ENCODE measurements at regions not wholly inside any gene's neighbourhood (a gene's known extent, or its start where the extent isn't known, plus 50 kb on each side); places are given as distances from the start of the nearest gene placed in this dataset.
"Not testable (repeated sequence)": the region's sequence is repeated elsewhere in the genome, so short reads cannot be mapped to it uniquely, and the experiment has no call there.

GRCh38 chr3:80010021-80010571, 242.3 kb upstream of the ROBO1 start:
- DNase-seq, result no peak

GRCh38 chr3:80007522-80007921, 239.7 kb upstream of the ROBO1 start:
- DNase-seq, result no peak

GRCh38 chr3:80006315-80006714, 238.5 kb upstream of the ROBO1 start:
- no peak for DNase-seq

GRCh38 chr3:80000022-80000421, 232.2 kb upstream of the ROBO1 start:
- no peak for DNase-seq

GRCh38 chr3:79994397-79994796, 226.6 kb upstream of the ROBO1 start:
- no peak for DNase-seq

GRCh38 chr3:79986338-79986737, 218.5 kb upstream of the ROBO1 start:
- DNase-seq, result peak in 1 of 2 experiments; percentile 46

- no peak for DNase-seq
Measured at GRCh38 chr3:79985816-79986215, 218.0 kb upstream of the ROBO1 start.

GRCh38 chr3:79983118-79983517, 215.3 kb upstream of the ROBO1 start:
- peak; percentile 25 to 26 for DNase-seq

GRCh38 chr3:79979990-79980389, 212.2 kb upstream of the ROBO1 start:
- no peak for DNase-seq

GRCh38 chr3:79976466-79976865, 208.7 kb upstream of the ROBO1 start:
- no peak for DNase-seq

GRCh38 chr3:79973917-79974595, 206.3 kb upstream of the ROBO1 start:
- DNase-seq, result peak; percentile 21 to 36

GRCh38 chr3:79973482-79973881, 205.7 kb upstream of the ROBO1 start:
- DNase-seq, result no peak

- no peak for DNase-seq
Measured at GRCh38 chr3:79968418-79968817, 200.6 kb upstream of the ROBO1 start.

- no peak for DNase-seq
Measured at GRCh38 chr3:79960594-79960993, 192.8 kb upstream of the ROBO1 start.

GRCh38 chr3:79957066-79957465, 189.3 kb upstream of the ROBO1 start:
- DNase-seq, result no peak

GRCh38 chr3:79954756-79955155, 187.0 kb upstream of the ROBO1 start:
- no peak for DNase-seq

- DNase-seq, result no peak
Measured at GRCh38 chr3:79953591-79954101, 185.8 kb upstream of the ROBO1 start.

- DNase-seq, result not testable (repeated sequence)
Measured at GRCh38 chr3:79951426-79951825, 183.6 kb upstream of the ROBO1 start.

- DNase-seq, result no peak
Measured at GRCh38 chr3:79947957-79948356, 180.2 kb upstream of the ROBO1 start.

- DNase-seq, result no peak
Measured at GRCh38 chr3:79947469-79947868, 179.7 kb upstream of the ROBO1 start.

- no peak for DNase-seq
Measured at GRCh38 chr3:79937567-79937966, 169.8 kb upstream of the ROBO1 start.

- DNase-seq, result no peak
Measured at GRCh38 chr3:79930196-79930595, 162.4 kb upstream of the ROBO1 start.

GRCh38 chr3:79928687-79929408, 161.1 kb upstream of the ROBO1 start:
- no peak for DNase-seq

- no peak for DNase-seq
Measured at GRCh38 chr3:79926522-79926921, 158.7 kb upstream of the ROBO1 start.
